ENCODE measurements at regions not wholly inside any gene's neighbourhood (a gene's known extent, or its start where the extent isn't known, plus 50 kb on each side); places are given as distances from the start of the nearest gene placed in this dataset.

GRCh38 chr13:34152409-34152808 is 334.5 kb downstream of the RFC3 start:
- Histone ChIP-seq H3K9me3 (ENCODE audit: insufficient read depth, low read depth, low read length) (no peaks in the 10 kb centered on the region), H3K27ac (ENCODE audit: low read depth, low read length) (no peak overlapping the region), H3K9ac (ENCODE audit: low read depth, low read length) (no peak overlapping the region), H3K27me3 (ENCODE audit: insufficient read depth, low read length) (no peaks in the 10 kb centered on the region), H3K4me3 (ENCODE audit: low read length) (no peak overlapping the region), H3K4me1 (ENCODE audit: insufficient read depth, low read length) (peaks cover 30% of the 10 kb centered on the region; the same call in 1 of the 2 replicates), H3K36me3 (ENCODE audit: insufficient read depth, low read length) (no peaks in the 10 kb centered on the region)
- 92% methylated on average over 4 of the region's 4 CpGs for WGBS

- Histone ChIP-seq H3K9ac (ENCODE audit: low read depth, low read length) (no peak overlapping the region), H3K27ac (ENCODE audit: low read depth, low read length) (0 out of 2 replicates have a peak overlapping the region, but pooled peaks have one; percentile 27), H3K9me3 (ENCODE audit: insufficient read depth, low read depth, low read length) (no peaks in the 10 kb centered on the region), H3K4me3 (ENCODE audit: low read length) (no peak overlapping the region), H3K27me3 (ENCODE audit: insufficient read depth, low read length) (no peaks in the 10 kb centered on the region), H3K4me1 (ENCODE audit: insufficient read depth, low read length) (peaks cover 35% of the 10 kb centered on the region; the same call in 1 of the 2 replicates), H3K36me3 (ENCODE audit: insufficient read depth, low read length) (no peaks in the 10 kb centered on the region)
These were observed 335.0 kb downstream of the RFC3 start for GRCh38 chr13:34152996-34153395.

GRCh38 chr13:34153428-34154180 is 335.7 kb downstream of the RFC3 start:
- Histone ChIP-seq H3K9me3 (ENCODE audit: insufficient read depth, low read depth, low read length) (no peaks in the 10 kb centered on the region), H3K27me3 (ENCODE audit: insufficient read depth, low read length) (no peaks in the 10 kb centered on the region), H3K9ac (ENCODE audit: low read depth, low read length) (no peak overlapping the region), H3K36me3 (ENCODE audit: insufficient read depth, low read length) (no peaks in the 10 kb centered on the region), H3K4me1 (ENCODE audit: insufficient read depth, low read length) (peaks cover 35% of the 10 kb centered on the region; the same call in 1 of the 2 replicates), H3K4me3 (ENCODE audit: low read length) (no peak overlapping the region), H3K27ac (ENCODE audit: low read depth, low read length) (0 out of 2 replicates have a peak overlapping the region, but pooled peaks have one; percentile 27)
- 83% methylated on average over 11 of the region's 12 CpGs for WGBS

GRCh38 chr13:34155931-34156607 is 338.1 kb downstream of the RFC3 start:
- peaks cover 35% of the 10 kb centered on the region; the same call in 1 of the 2 replicates for H3K4me1 ChIP-seq (ENCODE audit: insufficient read depth, low read length)
- no peak overlapping the region for H3K4me3 ChIP-seq (ENCODE audit: low read length)
- H3K9ac ChIP-seq (ENCODE audit: low read depth, low read length): no peak overlapping the region; the same call in 1 of the 2 replicates
- no peaks in the 10 kb centered on the region for H3K9me3 ChIP-seq (ENCODE audit: insufficient read depth, low read depth, low read length)
- 82% methylated on average over 10 of the region's 10 CpGs for WGBS
- H3K27ac ChIP-seq (ENCODE audit: low read depth, low read length): peak overlapping the region; percentile 6
- no peaks in the 10 kb centered on the region for H3K36me3 ChIP-seq (ENCODE audit: insufficient read depth, low read length)
- H3K27me3 ChIP-seq (ENCODE audit: insufficient read depth, low read length): no peaks in the 10 kb centered on the region

GRCh38 chr13:34156841-34157365 is 339.0 kb downstream of the RFC3 start:
- H3K27ac ChIP-seq (ENCODE audit: low read depth, low read length): peak overlapping the region; percentile 6; the same call in 1 of the 2 replicates
- peaks cover 41% of the 10 kb centered on the region; the same call in 1 of the 2 replicates for H3K4me1 ChIP-seq (ENCODE audit: insufficient read depth, low read length)
- H3K36me3 ChIP-seq (ENCODE audit: insufficient read depth, low read length): no peaks in the 10 kb centered on the region
- H3K9ac ChIP-seq (ENCODE audit: low read depth, low read length): peak overlapping the region; percentile 16; the same call in 1 of the 2 replicates
- H3K4me3 ChIP-seq (ENCODE audit: low read length): no peak overlapping the region
- H3K9me3 ChIP-seq (ENCODE audit: insufficient read depth, low read depth, low read length): no peaks in the 10 kb centered on the region
- 52% methylated on average over 12 of the region's 12 CpGs for WGBS
- H3K27me3 ChIP-seq (ENCODE audit: insufficient read depth, low read length): no peaks in the 10 kb centered on the region

- no peaks in the 10 kb centered on the region for H3K36me3 ChIP-seq (ENCODE audit: insufficient read depth, low read length)
- H3K27me3 ChIP-seq (ENCODE audit: insufficient read depth, low read length): no peaks in the 10 kb centered on the region
- H3K4me1 ChIP-seq (ENCODE audit: insufficient read depth, low read length): peaks cover 48% of the 10 kb centered on the region; the same call in 1 of the 2 replicates
- no peak overlapping the region for H3K9ac ChIP-seq (ENCODE audit: low read depth, low read length)
- H3K9me3 ChIP-seq (ENCODE audit: insufficient read depth, low read depth, low read length): no peaks in the 10 kb centered on the region
- no peak overlapping the region for H3K4me3 ChIP-seq (ENCODE audit: low read length)
- H3K27ac ChIP-seq (ENCODE audit: low read depth, low read length): no peak overlapping the region
- 72% methylated on average over 1 of the region's 3 CpGs for WGBS
These were observed 342.0 kb downstream of the RFC3 start for GRCh38 chr13:34159946-34160345.

GRCh38 chr13:34161931-34162543 is 344.1 kb downstream of the RFC3 start:
- no peak overlapping the region for H3K4me3 ChIP-seq (ENCODE audit: low read length)
- peaks cover 28% of the 10 kb centered on the region; the same call in 1 of the 2 replicates for H3K4me1 ChIP-seq (ENCODE audit: insufficient read depth, low read length)
- no peaks in the 10 kb centered on the region for H3K36me3 ChIP-seq (ENCODE audit: insufficient read depth, low read length)
- H3K27me3 ChIP-seq (ENCODE audit: insufficient read depth, low read length): no peaks in the 10 kb centered on the region
- no peak overlapping the region; the same call in 1 of the 2 replicates for H3K9ac ChIP-seq (ENCODE audit: low read depth, low read length)
- peak overlapping the region; percentile 24 for H3K27ac ChIP-seq (ENCODE audit: low read depth, low read length)
- H3K9me3 ChIP-seq (ENCODE audit: insufficient read depth, low read depth, low read length): no peaks in the 10 kb centered on the region
- WGBS: 50% methylated on average over 5 of the region's 5 CpGs

DNA sequence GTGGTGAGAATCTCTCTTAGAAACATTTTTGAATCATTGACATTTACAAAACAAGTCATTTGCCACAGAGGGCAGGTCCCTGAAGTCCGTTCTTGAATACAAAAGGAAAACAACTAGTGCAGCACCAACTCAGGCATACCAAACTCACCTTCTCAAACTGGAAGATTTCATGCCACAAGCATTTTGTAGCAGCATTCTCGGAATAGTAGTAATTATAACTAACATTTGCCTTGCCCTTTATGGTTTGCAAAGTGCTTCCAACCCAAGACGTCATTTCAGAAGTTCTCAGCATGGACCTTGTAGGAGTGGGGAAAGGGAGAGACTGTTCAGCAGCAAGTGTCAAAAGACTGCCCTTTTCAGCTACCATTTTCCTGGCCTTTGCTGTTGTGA is 344.6 kb downstream of the RFC3 start:
- H3K4me3 ChIP-seq (ENCODE audit: low read length): no peak overlapping the region
- H3K36me3 ChIP-seq (ENCODE audit: insufficient read depth, low read length): no peaks in the 10 kb centered on the region
- peak overlapping the region; percentile 24; the same call in 1 of the 2 replicates for H3K27ac ChIP-seq (ENCODE audit: low read depth, low read length)
- no peaks in the 10 kb centered on the region for H3K9me3 ChIP-seq (ENCODE audit: insufficient read depth, low read depth, low read length)
- 71% methylated on average over 3 of the region's 3 CpGs for WGBS
- H3K9ac ChIP-seq (ENCODE audit: low read depth, low read length): no peak overlapping the region; the same call in 1 of the 2 replicates
- H3K4me1 ChIP-seq (ENCODE audit: insufficient read depth, low read length): peaks cover 23% of the 10 kb centered on the region; the same call in 1 of the 2 replicates
- no peaks in the 10 kb centered on the region for H3K27me3 ChIP-seq (ENCODE audit: insufficient read depth, low read length)

DNA sequence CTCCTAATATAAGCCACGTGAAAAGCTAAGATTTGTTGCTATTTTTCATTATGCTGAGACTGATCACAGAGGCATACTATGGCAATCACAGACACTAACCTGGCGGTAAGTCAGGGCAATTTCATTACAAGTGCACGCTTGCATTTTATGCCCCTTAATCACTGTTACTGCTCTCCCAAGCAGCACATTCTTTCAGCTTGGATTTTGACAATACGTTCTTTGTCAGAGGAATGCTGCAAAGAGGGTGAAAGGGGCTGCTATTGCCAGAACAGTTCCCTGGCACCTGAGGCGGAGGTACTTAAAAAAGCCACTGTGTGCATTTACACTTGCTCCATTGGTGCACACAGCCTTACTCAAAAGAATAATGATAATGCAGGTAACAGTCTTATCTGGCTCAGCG is 346.6 kb downstream of the RFC3 start:
- Histone ChIP-seq H3K4me3 (ENCODE audit: low read length) (no peak overlapping the region), H3K27ac (ENCODE audit: low read depth, low read length) (no peak overlapping the region), H3K4me1 (ENCODE audit: insufficient read depth, low read length) (peaks cover 20% of the 10 kb centered on the region; the same call in 1 of the 2 replicates), H3K9ac (ENCODE audit: low read depth, low read length) (no peak overlapping the region), H3K36me3 (ENCODE audit: insufficient read depth, low read length) (no peaks in the 10 kb centered on the region), H3K27me3 (ENCODE audit: insufficient read depth, low read length) (no peaks in the 10 kb centered on the region), H3K9me3 (ENCODE audit: insufficient read depth, low read depth, low read length) (no peaks in the 10 kb centered on the region)
- 88% methylated on average over 6 of the region's 6 CpGs for WGBS

DNA sequence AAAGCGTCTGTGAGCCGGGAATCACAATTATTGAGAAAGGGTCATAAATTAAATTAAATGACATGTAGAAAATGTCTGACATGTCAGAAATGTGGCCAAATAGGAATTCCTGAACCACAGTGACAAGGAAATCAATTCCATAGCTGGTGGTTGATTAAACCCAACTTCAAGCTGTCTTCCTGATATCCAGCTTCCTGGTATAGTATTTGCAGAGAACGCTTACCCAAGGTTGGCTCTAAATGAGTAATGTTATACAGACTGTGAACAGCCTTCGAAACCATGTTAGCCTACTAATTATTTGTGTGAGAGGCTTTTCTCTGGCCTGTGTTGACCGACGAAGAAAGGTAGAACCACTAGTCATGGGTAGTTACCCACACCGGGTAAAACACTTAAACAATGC is 347.2 kb downstream of the RFC3 start:
- no peak overlapping the region for H3K27ac ChIP-seq (ENCODE audit: low read depth, low read length)
- no peak overlapping the region for H3K4me3 ChIP-seq (ENCODE audit: low read length)
- H3K36me3 ChIP-seq (ENCODE audit: insufficient read depth, low read length): no peaks in the 10 kb centered on the region
- no peaks in the 10 kb centered on the region for H3K27me3 ChIP-seq (ENCODE audit: insufficient read depth, low read length)
- H3K4me1 ChIP-seq (ENCODE audit: insufficient read depth, low read length): peaks cover 20% of the 10 kb centered on the region; the same call in 1 of the 2 replicates
- no peaks in the 10 kb centered on the region for H3K9me3 ChIP-seq (ENCODE audit: insufficient read depth, low read depth, low read length)
- WGBS: 93% methylated on average over 7 of the region's 7 CpGs
- no peak overlapping the region for H3K9ac ChIP-seq (ENCODE audit: low read depth, low read length)
